BE2C (cell line): ENCODE measurements at regions not wholly inside any gene's neighbourhood (a gene's known extent, or its start where the extent isn't known, plus 50 kb on each side); places are given as distances from the start of the nearest gene placed in this dataset.
A peak's percentile ranks its signal among the peaks of the same experiment; 100 is the strongest.

ENCODE experiments used
- DNase-seq: peaks from one replicate; pipeline ENCODE4 v3.0.0-alpha.2; 2020
- H3K27me3 ChIP-seq: fragments of 250-450 bp; sonication (Bioruptor Pico); 2 replicates; pipeline ENCODE4 v1.5.1; 2020; ENCODE audit warnings: mild to moderate bottlenecking
- H3K36me3 ChIP-seq: fragments of 250-450 bp; sonication (Bioruptor Pico); 2 replicates; pipeline ENCODE4 v1.5.1; 2020; ENCODE audit warnings: mild to moderate bottlenecking
- H3K4me1 ChIP-seq: fragments of 250-450 bp; sonication (Bioruptor Pico); 2 replicates; pipeline ENCODE4 v1.5.1; 2020
- H3K4me3 ChIP-seq: 2 replicates; pipeline ENCODE4 v1.5.1; 2011; ENCODE audit warnings: low read depth, low read length
- H3K9me3 ChIP-seq: fragments of 250-450 bp; sonication (Bioruptor Pico); 2 replicates; pipeline ENCODE4 v1.5.1; 2020
- CTCF ChIP-seq: IDR thresholded peaks from 2 replicates; pipeline ENCODE4 v1.5.1; 2012; ENCODE audit warnings: mild to moderate bottlenecking, low read depth, low read length

- H3K27me3 ChIP-seq: no peaks in the 10 kb centered on the region
- no peaks in the 10 kb centered on the region for H3K9me3 ChIP-seq
- TF ChIP-seq CTCF: no peak
- H3K4me3 ChIP-seq: no peak overlapping the region
- no peaks in the 10 kb centered on the region for H3K36me3 ChIP-seq
- H3K4me1 ChIP-seq: no peaks in the 10 kb centered on the region
- no peak for DNase-seq
Measured at GRCh38 chr18:40017021-40017420, 1938.0 kb upstream of the PIK3C3 start.

GRCh38 chr18:40016405-40016804, 1938.6 kb upstream of the PIK3C3 start:
- H3K4me1 ChIP-seq: no peaks in the 10 kb centered on the region
- H3K36me3 ChIP-seq: no peaks in the 10 kb centered on the region
- no peaks in the 10 kb centered on the region for H3K27me3 ChIP-seq
- TF ChIP-seq CTCF: no peak
- no peak for DNase-seq
- no peak overlapping the region for H3K4me3 ChIP-seq
- H3K9me3 ChIP-seq: no peaks in the 10 kb centered on the region

GRCh38 chr18:40013001-40013609, 1941.9 kb upstream of the PIK3C3 start:
- TF ChIP-seq CTCF: no peak
- Histone ChIP-seq H3K4me3 (no peak overlapping the region), H3K4me1 (no peaks in the 10 kb centered on the region), H3K9me3 (no peaks in the 10 kb centered on the region), H3K27me3 (no peaks in the 10 kb centered on the region), H3K36me3 (no peaks in the 10 kb centered on the region)
- no peak for DNase-seq

GRCh38 chr18:40011201-40011600, 1943.8 kb upstream of the PIK3C3 start:
- Histone ChIP-seq H3K4me1 (no peaks in the 10 kb centered on the region), H3K4me3 (no peak overlapping the region), H3K27me3 (no peaks in the 10 kb centered on the region), H3K9me3 (no peaks in the 10 kb centered on the region), H3K36me3 (no peaks in the 10 kb centered on the region)
- no peak for DNase-seq
- TF ChIP-seq CTCF: no peak

- Histone ChIP-seq H3K27me3 (no peaks in the 10 kb centered on the region), H3K9me3 (no peaks in the 10 kb centered on the region), H3K4me1 (no peaks in the 10 kb centered on the region), H3K4me3 (no peak overlapping the region), H3K36me3 (no peaks in the 10 kb centered on the region)
- TF ChIP-seq CTCF: no peak
- DNase-seq: peak; percentile 8
Measured at GRCh38 chr18:40006634-40007033, 1948.4 kb upstream of the PIK3C3 start.

GRCh38 chr18:40004246-40004645, 1950.8 kb upstream of the PIK3C3 start:
- no peak for DNase-seq
- no peaks in the 10 kb centered on the region for H3K4me1 ChIP-seq
- no peaks in the 10 kb centered on the region for H3K27me3 ChIP-seq

More at GRCh38 chr18:40004246-40004645, 1950.8 kb upstream of the PIK3C3 start:
- no peak overlapping the region for H3K4me3 ChIP-seq
- H3K36me3 ChIP-seq: no peaks in the 10 kb centered on the region
- TF ChIP-seq CTCF: no peak
- no peaks in the 10 kb centered on the region for H3K9me3 ChIP-seq
